HG02610 (cell line): ENCODE measurements at regions not wholly inside any gene's neighbourhood (a gene's known extent, or its start where the extent isn't known, plus 50 kb on each side); places are given as distances from the start of the nearest gene placed in this dataset.
"Not testable (repeated sequence)": the region's sequence is repeated elsewhere in the genome, so short reads cannot be mapped to it uniquely, and the experiment has no call there.

Source experiments
- ATAC-seq: cut with Tn5 transposase; IDR thresholded peaks from one replicate; pipeline ENCODE4 v1.9.1; 2021; ENCODE audit warnings: mild to moderate bottlenecking, moderate library complexity; ENCODE audit not compliant: unreplicated experiment

GRCh38 chr16:76716251-76716650 is 439.1 kb downstream of the CNTNAP4 start:
- ATAC-seq = not testable (repeated sequence)

- no peak for ATAC-seq
Measured at GRCh38 chr16:76724181-76724580, 447.0 kb downstream of the CNTNAP4 start.

- ATAC-seq = no peak
Measured at GRCh38 chr16:76729525-76729924, 452.3 kb downstream of the CNTNAP4 start.

GRCh38 chr16:76732894-76733293 is 455.7 kb downstream of the CNTNAP4 start:
- ATAC-seq = no peak

- ATAC-seq = no peak
Measured at GRCh38 chr16:76741623-76742022, 449.4 kb upstream of the MON1B start.

GRCh38 chr16:76748461-76749348 is 442.3 kb upstream of the MON1B start:
- no peak for ATAC-seq

- no peak for ATAC-seq
Measured at GRCh38 chr16:76749780-76750375, 441.1 kb upstream of the MON1B start.

- no peak for ATAC-seq
Measured at GRCh38 chr16:76755496-76755895, 435.5 kb upstream of the MON1B start.

GRCh38 chr16:76756423-76756822 is 434.6 kb upstream of the MON1B start:
- ATAC-seq = no peak

- no peak for ATAC-seq
Measured at GRCh38 chr16:76756951-76757350, 434.0 kb upstream of the MON1B start.

GRCh38 chr16:76766538-76766937 is 424.5 kb upstream of the MON1B start:
- no peak for ATAC-seq

GRCh38 chr16:76768316-76768715 is 422.7 kb upstream of the MON1B start:
- no peak for ATAC-seq

- no peak for ATAC-seq
Measured at GRCh38 chr16:76768948-76769347, 422.0 kb upstream of the MON1B start.

GRCh38 chr16:76771216-76771615 is 419.8 kb upstream of the MON1B start:
- ATAC-seq = no peak

GRCh38 chr16:76777721-76778465 is 413.1 kb upstream of the MON1B start:
- ATAC-seq = no peak

GRCh38 chr16:76780556-76780955 is 410.4 kb upstream of the MON1B start:
- no peak for ATAC-seq

GRCh38 chr16:76784530-76784929 is 406.5 kb upstream of the MON1B start:
- ATAC-seq = no peak

GRCh38 chr16:76787394-76787793 is 403.6 kb upstream of the MON1B start:
- ATAC-seq = no peak

GRCh38 chr16:76791151-76791550 is 399.8 kb upstream of the MON1B start:
- ATAC-seq = no peak

GRCh38 chr16:76796416-76796815 is 394.6 kb upstream of the MON1B start:
- no peak for ATAC-seq

- ATAC-seq = no peak
Measured at GRCh38 chr16:76796978-76797377, 394.0 kb upstream of the MON1B start.

GRCh38 chr16:76797457-76797856 is 393.5 kb upstream of the MON1B start:
- no peak for ATAC-seq
